Germinal center (tissue), 1 donor: ENCODE measurements at regions not wholly inside any gene's neighbourhood (a gene's known extent, or its start where the extent isn't known, plus 50 kb on each side); places are given as distances from the start of the nearest gene placed in this dataset.
"Not testable (repeated sequence)": the region's sequence is repeated elsewhere in the genome, so short reads cannot be mapped to it uniquely, and the experiment has no call there.

Experiments used
- DNase-seq: peaks from one replicate; pipeline ENCODE4 v3.0.0; 2012; ENCODE audit warnings: mixed read lengths, low spot score

- DNase-seq: no peak
Measured at GRCh38 chr17:31677036-31677435, 182.0 kb downstream of the COPRS start.

GRCh38 chr17:31675392-31675791 lies 183.7 kb downstream of the COPRS start:
- not testable (repeated sequence) for DNase-seq

- DNase-seq: no peak
Measured at GRCh38 chr17:31674717-31675349, 184.2 kb downstream of the COPRS start.

GRCh38 chr17:31674305-31674704 lies 184.7 kb downstream of the COPRS start:
- no peak for DNase-seq

GRCh38 chr17:31673076-31673475 lies 186.0 kb downstream of the COPRS start:
- no peak for DNase-seq

GRCh38 chr17:31672161-31672819 lies 186.8 kb downstream of the COPRS start:
- no peak for DNase-seq

GRCh38 chr17:31663576-31663975 lies 195.5 kb downstream of the COPRS start:
- DNase-seq: no peak

- no peak for DNase-seq
Measured at GRCh38 chr17:31660684-31661083, 198.4 kb downstream of the COPRS start.

- no peak for DNase-seq
Measured at GRCh38 chr17:31657876-31658275, 201.2 kb downstream of the COPRS start.

GRCh38 chr17:31654936-31655335 lies 204.1 kb downstream of the COPRS start:
- DNase-seq: no peak

GRCh38 chr17:31653691-31654090 lies 205.4 kb downstream of the COPRS start:
- DNase-seq: no peak

GRCh38 chr17:31650756-31651520 lies 208.1 kb downstream of the COPRS start:
- no peak for DNase-seq

GRCh38 chr17:31649302-31649701 lies 209.7 kb downstream of the COPRS start:
- DNase-seq: no peak

- DNase-seq: no peak
Measured at GRCh38 chr17:31647661-31648060, 211.4 kb downstream of the COPRS start.

GRCh38 chr17:31646642-31647041 lies 212.4 kb downstream of the COPRS start:
- no peak for DNase-seq

GRCh38 chr17:31645351-31645750 lies 213.7 kb downstream of the COPRS start:
- DNase-seq: no peak

GRCh38 chr17:31631766-31632165 lies 227.3 kb downstream of the COPRS start:
- DNase-seq: no peak

- not testable (repeated sequence) for DNase-seq
Measured at GRCh38 chr17:31630866-31631265, 228.2 kb downstream of the COPRS start.

GRCh38 chr17:31629696-31630470 lies 229.2 kb downstream of the COPRS start:
- DNase-seq: no peak

GRCh38 chr17:31627960-31628359 lies 231.1 kb downstream of the COPRS start:
- no peak for DNase-seq

GRCh38 chr17:31623990-31624389 lies 232.5 kb downstream of the RAB11FIP4 start:
- DNase-seq: no peak

GRCh38 chr17:31622500-31622899 lies 231.0 kb downstream of the RAB11FIP4 start:
- DNase-seq: no peak
